ENCODE measurements at regions not wholly inside any gene's neighbourhood (a gene's known extent, or its start where the extent isn't known, plus 50 kb on each side); places are given as distances from the start of the nearest gene placed in this dataset.

DNA sequence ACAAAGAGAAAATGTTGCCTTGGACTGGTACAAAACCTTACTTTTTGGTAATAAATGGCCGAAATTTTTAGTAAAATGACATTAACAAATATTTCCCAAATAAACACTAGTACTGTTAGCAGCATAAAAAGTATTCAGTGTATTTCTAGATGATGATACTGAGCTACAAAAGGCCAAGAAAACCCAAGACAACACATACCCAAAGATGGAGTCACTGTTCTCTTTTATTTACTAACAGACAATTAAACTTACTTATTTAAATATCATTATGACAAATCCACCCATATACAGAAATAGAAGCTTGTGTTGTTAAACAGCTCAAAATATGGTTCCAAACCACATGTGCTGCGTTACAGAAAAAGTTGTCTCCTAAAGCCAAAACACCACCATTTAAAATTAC lies 239.9 kb downstream of the ZEB2 start:
- DNase-seq, result no peak

DNA sequence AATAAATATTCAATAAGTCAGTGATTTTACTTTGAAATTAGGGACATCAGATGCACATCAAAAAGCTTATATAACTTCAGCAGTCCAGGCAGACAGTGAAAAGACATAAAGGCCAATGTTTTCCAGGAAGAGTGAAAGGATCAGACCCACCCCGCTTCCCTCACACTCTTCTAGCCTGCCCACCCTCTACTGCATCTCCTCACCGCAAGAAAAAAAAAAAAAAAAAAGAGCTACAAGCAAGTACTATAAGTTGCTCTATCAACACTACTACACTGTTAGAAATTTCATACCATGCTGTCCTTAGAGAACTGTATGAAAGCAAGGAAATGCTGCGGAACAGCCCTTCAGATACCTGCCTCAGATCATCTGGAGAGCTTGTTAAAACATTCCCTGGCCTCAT lies 240.8 kb downstream of the ZEB2 start:
- DNase-seq, result no peak

DNA sequence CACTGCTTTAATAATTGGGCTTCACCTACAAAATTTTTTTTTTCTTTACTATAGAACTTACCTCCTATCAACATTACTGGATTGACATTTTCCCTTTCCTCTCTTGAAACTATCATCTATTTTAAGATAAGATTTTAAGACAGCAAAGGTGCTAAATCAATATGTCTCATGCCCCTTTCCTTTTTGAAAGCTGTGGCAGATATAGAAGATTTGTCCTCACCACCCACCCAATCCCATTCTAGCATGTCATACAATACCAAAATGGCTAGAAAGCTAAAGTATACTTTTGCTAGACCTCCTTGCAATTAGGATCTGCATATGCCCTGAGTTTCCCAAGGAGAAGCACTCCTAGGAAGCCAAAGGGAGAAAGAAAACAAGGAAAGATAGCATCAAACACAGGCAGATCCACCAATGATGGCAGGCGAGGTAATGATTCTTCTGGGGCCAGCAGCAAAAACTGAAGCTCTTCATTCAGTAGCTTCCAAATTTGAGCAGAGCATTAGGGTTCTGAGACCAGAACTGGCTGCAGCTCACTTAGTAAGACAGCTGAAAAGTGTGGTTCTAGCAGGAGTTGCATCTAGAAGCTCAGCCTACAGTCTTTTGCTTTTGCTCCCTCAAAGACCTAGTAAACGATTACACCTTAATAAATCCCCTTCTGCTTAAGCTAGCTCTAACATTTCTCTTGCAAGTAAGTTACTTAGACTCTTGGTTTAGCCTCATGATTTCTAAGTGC lies 242.1 kb downstream of the ZEB2 start:
- no peak for DNase-seq

DNA sequence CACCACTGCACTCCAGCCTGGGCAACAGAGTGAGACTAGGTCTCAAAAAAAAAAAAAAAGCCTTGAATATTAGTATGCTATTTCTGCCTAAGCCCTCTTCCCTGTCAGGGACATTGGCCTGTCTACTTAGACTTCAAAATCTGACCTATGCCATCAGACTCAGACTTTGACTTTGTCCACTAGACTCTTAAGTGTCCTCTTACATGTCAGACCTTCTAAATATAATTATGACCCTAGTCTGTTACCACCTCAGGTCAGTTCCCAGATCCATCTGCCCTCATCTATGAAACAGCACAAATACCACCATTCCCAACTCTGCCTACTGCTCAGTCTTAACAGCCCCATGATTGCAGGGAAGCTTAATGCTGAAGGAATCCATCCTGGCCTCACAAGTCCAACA lies 244.6 kb downstream of the ZEB2 start:
- no peak for DNase-seq

DNA sequence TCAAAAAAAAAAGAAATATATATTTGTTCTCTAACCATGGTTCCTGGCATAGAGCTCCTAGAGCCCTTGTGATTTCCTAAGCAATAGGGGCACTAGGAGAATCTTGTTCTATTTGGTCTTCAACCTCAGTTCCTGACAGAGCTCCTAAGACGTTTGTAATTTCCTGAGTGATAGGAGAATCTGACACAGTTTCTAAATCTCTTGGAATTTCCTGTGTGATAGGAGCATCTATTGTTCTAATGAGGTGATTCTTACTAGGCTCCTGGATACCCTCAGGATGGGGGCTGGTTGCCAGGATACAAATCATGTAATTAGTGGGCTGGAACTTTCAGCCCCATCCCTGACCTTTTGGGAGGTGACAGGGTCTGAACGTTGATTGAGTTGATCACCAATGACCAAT lies 245.8 kb downstream of the ZEB2 start:
- no peak for DNase-seq

DNA sequence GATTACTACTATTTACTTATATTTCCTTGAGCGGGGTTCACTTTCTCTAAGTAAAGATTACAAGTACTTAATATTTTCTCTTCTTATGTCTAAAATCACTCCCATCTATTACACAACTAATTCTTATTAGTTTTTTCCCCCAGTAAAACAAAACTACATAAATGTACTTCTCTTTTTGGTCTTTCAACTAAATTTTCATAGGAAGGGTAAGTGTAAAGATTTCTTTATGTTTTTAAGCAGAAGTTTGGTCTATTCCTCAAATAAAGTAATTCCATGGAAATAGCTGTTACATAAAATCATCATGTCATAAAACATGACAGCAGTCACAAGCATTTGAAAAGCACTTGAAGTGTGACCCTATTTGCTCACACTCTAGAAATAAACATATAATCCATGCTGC lies 249.0 kb downstream of the ZEB2 start:
- no peak for DNase-seq

DNA sequence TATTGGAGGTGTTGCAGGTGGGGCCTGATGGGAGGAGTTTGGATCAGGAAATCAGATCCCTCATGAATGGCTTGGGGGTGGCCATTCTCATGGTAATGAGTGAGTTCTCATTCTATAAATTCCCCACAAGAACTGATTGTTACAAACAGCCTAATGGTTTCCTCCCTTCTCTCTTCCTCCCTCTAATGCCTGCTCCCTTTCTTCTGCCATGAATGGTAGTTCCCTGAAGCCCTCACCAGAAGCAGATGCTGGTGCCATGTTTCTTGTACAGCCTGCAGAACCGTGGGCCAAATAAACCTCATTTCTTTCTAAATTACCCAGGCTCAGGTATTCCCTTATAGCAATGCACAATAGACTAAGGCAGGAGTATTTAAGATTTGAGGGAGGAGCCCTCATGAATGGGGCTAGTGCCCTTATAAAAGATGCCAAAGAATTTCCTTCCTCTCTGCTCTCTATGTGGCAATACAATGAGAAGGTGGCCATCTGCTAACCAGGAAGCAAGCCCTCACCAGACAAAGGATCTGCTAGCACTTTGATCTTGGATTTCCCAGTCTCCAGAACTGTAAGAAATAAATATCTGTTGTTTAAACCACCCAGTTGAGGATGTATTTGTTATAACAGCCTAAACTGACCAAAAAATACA lies 251.8 kb downstream of the ZEB2 start:
- no peak for DNase-seq

DNA sequence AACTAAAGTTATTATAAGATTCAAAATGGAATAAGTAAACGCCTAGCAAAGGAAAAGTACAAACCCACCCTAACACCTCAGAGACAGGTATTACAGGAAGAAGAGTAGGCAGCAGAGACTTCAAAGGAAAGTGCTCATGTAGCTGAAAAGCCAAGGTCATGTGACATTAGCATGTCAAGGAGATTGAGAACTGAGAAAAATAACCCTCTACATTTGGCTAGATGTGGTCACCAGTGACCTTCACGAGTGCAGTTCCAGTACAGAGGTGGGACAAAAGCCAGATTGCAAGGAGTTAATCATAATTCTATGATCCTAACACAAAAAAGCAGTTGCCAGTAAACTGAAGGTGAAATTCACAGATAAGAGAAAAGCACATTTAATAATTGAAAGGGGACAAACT lies 252.7 kb downstream of the ZEB2 start:
- DNase-seq, result no peak

DNA sequence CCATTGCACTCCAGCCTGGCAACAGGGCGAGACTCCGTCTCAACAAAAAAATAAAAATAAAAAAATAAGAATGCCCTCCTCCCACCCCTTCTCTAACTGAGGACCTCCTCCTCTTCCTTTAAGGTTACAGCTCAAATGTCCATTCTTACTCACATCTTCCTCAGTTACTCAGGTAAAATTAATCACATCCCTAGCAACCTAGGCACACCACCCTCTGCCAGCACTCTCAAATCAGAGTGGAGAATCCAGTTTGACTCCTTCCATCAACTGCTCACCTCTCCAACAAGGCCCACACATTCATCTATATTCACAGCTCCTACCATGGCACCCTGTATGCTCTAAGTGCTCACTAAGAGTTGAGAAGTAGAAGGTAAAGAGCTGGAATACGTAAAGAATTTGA lies 254.3 kb downstream of the ZEB2 start:
- DNase-seq, result no peak

DNA sequence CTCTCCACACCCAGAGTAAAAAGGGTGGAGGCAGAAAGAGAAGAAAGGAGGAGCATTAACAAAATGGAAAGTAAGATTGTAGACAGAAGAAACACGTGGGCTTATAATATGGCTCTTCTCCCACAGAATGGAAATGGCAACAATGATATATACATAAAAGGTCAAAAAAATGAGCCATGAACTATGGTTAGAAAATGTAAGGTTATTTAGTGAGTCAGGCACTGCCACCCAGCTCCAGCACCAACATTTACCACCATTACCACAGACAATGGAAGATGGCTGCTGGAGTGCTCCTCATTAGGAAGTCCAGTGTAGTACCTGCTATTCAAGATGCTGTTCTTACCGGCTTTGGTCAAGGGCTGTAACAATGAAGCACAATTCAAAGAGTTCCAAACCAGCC lies 258.0 kb downstream of the ZEB2 start:
- DNase-seq, result no peak

DNA sequence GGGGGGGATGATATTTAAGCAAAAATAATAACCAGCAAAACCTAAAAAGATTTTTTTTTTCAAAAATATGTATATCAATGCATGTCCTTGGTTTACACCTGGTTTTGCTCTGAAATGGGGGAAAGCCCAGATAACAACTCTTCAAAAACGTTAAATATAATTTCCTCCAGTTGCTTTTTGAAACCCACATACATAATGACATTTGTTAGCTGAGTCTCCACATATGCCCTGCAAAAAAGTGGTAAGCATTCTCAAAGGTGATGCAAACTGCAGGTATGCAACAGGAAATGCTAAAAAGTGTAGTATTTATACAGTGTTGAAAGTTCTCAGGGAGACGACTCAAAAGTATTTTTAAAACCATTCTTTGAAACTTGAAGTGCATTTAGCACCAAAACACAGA lies 258.6 kb downstream of the ZEB2 start:
- DNase-seq, result no peak

DNA sequence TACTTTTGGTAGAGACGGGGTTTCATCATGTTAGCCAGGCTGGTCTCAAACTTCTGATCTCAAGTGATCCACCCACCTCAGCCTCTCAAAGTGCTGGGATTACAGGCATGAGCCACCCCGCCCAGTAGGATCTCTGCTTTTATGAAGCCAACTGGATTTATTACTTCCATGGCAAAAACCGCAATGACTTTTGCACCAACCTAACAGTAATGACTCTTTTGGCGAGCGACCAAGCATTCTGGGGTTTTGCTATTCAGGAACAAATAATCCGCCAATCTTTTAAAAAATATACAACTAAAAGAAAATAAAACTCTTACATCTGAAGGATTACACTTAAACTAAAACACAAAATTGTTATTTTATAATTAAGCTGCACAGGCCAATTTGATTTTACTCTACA lies 260.6 kb downstream of the ZEB2 start:
- DNase-seq, result no peak

DNA sequence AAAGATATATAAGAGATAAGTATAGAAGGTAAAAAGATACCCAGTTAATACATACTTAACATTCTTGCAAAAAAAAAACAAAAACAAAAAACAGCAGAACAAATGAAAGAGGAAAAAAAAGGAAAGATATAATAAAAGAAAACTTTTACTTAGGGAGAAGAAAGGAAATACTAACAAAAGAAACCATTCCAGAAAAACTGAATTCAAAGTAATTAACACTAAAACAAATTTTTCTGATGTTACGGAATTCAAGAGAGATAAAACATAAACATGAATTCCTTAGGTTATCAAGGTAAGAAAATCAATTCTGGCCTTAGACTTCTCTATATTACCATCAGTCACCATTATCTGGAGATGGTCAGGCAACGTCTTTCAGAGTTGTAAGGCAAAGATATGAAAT lies 261.8 kb downstream of the ZEB2 start:
- no peak for DNase-seq

DNA sequence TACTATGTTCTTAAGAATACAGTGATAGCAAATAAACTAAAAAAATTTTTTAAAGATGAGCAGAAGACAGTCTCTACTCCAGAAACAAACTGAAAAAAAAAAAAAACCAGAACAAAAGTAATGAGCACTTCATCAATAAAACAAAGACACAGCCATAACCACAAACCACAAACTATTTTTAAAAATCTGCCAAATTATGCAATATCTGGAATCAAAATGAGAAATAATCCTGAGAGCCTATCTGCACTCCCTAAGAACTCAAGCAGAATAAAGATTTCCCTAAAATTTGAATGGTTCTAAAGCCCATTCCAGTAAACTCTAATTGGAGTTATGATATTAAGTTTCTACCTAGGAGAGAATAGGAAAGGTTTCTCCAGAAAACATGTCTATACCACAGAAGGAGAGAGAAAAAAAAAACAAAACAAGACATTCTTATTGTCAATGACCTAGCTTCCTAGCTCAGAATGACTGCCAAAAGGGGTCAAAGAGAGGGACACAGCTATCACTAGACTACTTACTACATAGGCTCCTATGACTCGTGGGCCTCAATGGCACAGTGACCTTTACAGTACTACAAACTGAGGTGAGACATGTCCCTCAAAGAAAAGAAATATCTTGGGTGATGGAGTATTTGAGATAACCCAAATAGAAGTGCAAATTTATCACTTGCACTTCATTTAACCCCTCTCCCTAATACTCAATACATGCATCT lies 262.8 kb downstream of the ZEB2 start:
- DNase-seq, result no peak

DNA sequence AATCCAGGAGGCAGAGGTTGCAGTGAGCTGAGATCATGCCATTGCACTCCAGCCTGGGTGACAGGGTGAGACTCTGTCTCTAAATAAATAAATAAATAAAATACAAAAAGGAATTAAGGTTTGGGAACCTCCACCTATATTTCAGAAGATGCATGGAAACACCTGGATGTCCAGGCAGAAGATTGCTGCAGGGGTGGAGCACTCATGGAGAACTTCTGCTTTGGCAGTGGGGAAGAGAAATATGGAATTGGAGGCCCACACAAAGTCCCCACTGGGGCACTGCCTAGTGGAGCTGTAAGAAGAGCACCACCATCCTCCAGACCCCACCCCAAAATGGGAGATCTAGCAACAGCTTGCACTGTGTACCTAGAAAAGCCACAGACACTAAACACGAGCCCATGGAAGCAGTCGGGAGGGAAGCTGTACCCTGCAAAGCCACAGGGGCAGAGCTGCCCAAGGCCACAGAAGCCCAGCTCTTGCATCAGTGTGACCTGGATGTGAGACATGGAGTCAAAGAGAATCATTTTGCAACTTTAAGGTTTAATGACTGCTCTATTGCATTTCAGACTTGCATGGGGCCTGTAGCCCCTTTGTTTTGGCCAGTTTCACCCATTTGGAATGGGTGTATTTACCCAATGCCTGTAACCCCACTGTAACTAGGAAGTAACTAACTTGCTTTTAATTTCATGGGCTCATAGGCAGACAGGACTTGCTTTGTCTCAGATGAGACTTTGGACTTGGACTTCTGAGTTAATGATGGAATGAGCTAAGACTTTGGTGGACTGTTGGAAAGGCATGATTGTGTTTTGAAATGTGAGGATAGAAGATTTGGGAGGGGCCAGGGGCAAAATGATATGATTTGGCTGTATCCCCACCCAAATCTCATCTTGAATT lies 265.3 kb downstream of the ZEB2 start:
- DNase-seq, result no peak

DNA sequence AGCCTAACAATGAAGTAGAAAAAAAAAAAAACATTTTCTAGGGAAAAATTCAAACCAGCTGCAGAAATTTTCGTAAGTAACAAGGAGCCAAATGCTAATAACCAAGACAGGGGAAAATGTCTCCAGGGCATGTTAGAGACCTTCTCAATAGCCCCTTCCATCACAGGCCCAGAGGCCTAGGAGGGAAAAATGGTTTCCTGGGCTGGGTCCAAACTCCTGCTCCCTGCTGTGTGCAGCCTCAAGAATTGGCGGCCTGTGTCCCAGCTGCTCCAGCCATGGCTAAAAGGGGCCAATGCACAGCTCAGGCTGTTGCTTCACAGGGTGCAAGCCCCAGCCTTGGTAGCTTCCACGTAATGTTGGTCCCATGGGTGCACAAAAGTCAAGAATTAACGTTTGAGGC lies 266.2 kb downstream of the ZEB2 start:
- DNase-seq, result no peak

DNA sequence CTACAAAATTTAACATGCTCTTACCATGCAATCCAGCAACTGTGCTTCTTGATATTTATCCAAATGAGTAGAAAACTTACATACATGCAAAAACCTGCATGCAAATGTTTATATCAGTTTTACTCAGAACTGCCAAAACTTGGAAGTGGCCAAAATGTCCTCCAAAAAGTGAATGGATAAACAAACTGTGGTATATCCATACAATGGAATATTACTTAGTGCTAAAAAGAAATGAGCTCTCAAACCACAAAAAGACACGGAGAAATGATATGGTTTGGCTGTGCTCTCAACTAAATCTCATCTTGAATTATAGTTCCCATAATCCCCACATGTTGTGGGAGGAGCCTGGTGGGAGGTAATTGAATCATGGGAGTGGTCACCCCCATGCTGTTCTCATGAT lies 267.2 kb downstream of the ZEB2 start:
- DNase-seq, result no peak

DNA sequence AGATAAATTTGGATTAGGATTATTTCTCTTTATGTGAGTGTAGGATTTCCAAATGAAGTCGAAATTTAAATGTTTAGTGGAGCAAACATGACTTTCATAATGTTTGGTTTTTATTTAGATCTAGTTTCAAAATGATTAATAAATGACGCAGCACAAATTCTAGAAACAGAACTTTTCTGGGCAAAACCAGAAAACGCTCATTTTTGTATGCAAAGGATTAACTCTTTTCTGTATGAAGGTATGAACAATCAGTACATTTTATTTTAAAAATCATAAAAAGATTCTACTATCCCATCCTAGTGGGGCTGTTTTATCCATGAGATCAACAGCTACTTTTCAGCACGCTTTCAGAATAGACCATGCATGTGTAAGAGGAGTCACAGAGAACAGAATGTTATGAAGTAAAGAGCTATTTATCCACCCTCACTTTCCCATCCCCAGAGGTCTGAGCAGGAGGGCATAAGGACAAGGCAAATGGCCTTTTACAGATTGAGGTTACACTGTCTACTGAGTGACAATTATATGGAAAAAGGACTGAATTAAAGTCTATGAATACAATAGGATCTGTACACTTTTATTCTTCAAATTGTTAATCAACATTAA lies 270.8 kb downstream of the ZEB2 start:
- DNase-seq, result no peak

DNA sequence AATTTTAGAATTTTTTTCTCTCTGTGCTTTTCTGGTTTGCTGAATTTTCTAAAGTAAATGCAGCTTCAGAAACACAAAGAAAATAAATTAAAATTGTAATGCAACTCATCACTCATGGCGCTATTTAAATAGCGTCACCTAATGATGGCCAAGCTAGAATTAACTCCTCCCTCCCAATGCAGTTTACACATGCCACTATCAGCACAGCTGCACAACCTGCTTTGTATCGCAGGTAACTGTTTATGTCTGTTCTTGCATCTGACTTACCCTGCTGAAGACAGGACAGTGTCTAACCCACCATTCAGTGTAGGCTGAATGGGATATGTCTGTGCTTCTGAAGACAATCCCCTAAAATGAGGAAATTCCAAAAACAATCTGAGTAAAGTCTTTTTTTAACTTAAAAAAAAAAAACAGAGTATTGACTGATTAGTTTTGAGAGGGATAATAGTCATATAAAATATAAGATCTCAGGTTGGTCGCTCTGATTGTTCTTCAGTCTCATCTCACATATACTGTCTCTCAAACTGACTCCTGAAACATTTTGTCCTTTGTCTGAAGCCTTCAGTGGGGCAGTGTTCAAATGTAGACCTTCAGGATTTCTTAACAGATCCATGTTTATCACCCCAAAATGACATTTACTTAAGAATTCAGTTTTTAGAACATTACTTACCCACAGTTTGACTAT lies 271.4 kb downstream of the ZEB2 start:
- no peak for DNase-seq

DNA sequence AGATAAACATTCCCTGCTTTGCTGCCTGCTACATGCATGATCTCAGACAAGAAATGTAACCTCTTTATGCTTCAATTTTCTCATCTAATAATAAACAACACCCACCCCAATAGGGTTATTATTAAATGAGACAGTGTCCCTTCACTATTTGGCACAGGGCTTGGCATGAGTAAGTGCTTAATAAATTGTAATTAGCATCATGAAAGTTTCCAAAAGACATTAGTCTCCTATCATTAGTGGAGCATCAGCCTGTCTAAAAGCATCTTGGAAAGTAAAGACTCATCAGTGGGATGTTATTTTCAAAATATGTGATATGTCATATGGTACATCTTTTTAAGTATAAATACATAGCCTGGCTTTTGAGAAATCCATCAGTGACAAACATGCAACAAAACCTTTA lies 275.0 kb downstream of the ZEB2 start:
- DNase-seq, result no peak

DNA sequence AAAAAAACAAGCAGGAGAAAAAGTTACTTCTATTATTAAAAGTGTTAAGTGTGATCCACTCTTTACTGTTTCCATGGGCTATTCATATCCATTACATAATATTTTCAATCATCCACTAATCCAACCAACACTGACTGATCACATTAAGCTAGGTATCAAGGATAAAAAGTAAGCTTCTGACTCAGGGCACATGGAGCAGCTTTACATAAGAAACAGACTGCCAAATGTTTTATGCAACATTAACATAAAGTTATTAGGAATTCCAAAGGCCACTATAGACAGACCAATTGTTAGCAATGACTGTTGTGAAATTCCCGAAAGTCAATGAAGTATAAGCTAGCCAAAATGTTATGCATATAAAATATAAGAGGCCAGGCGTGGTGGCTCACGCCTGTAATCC lies 277.6 kb downstream of the ZEB2 start:
- no peak for DNase-seq

DNA sequence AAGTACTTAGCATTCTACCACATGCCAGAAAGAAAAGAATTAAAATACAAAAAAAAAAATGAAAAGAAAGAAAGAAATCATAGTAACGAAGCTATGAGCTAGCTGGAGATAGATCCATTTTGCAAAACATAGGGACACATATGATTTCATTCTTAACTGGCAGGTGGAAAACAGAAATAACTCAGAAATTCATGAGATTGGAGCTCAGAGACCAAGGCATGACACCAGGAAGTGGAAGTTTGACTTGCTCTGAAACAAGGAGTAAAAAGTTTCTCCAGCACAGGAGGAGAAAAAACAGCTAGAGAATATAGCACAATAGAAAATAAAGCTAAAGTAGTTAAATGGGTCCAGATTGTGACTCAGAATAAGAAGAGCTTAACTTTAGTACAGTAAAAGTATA lies 278.1 kb downstream of the ZEB2 start:
- DNase-seq, result no peak

All from activated gamma-delta T cell (primary cell).